Calu3 (cell line): ENCODE measurements at regions not wholly inside any gene's neighbourhood (a gene's known extent, or its start where the extent isn't known, plus 50 kb on each side); places are given as distances from the start of the nearest gene placed in this dataset.

Experiments used
- BruUV-seq: library from RNA; stranded (reverse); fragments of 400-500 nt; replicated peaks from 2 replicates; lab custom pipeline; 2021; lab: Mats Ljungman, UMichigan
- CTCF ChIA-PET: fragments of 300-600 bp; sonication (Branson Sonifier 250); formaldehyde crosslinking; loops from one replicate; lab custom pipeline; 2022; ENCODE audit warnings: antibody characterized with exemption; lab: Charles Lee
- DNase-seq: peaks from one replicate; pipeline ENCODE4 v3.0.0; 2022
- H3K27ac Mint-ChIP-seq: one replicate; pipeline ENCODE4 v1.8.0; 2022; ENCODE audit warnings: mixed read lengths; ENCODE audit not compliant: unreplicated experiment
- H3K27me3 Mint-ChIP-seq: one replicate; pipeline ENCODE4 v1.8.0; 2022; ENCODE audit warnings: mixed read lengths; ENCODE audit not compliant: unreplicated experiment
- H3K36me3 Mint-ChIP-seq: one replicate; pipeline ENCODE4 v1.8.0; 2022; ENCODE audit warnings: mild to moderate bottlenecking, moderate library complexity, mixed read lengths; ENCODE audit not compliant: insufficient read depth, unreplicated experiment
- H3K4me1 Mint-ChIP-seq: one replicate; pipeline ENCODE4 v1.8.0; 2022; ENCODE audit warnings: mild to moderate bottlenecking, low read depth, mixed read lengths; ENCODE audit not compliant: unreplicated experiment
- H3K4me3 Mint-ChIP-seq: one replicate; pipeline ENCODE4 v1.8.0; 2022; ENCODE audit warnings: mild to moderate bottlenecking, low read depth, moderate library complexity, mixed read lengths; ENCODE audit not compliant: unreplicated experiment
- H3K9me3 Mint-ChIP-seq: one replicate; pipeline ENCODE4 v1.8.0; 2022; ENCODE audit warnings: low read depth, mixed read lengths; ENCODE audit not compliant: unreplicated experiment
- CTCF ChIP-seq: fragments of 200-600 bp; IDR thresholded peaks from one replicate; pipeline ENCODE4 v1.8.0; 2022; ENCODE audit warnings: antibody characterized with exemption; ENCODE audit not compliant: unreplicated experiment
- intact Hi-C: fragments of 100-400 bp; cut with micrococcal nuclease; formaldehyde crosslinking; loops from one replicate; pipeline ENCODE4 v1.10.0; 2022; ENCODE audit not compliant: unreplicated experiment

- BruUV-seq = no TSS peak
- DNase-seq = no peak
- no peaks in the 10 kb centered on the region for H3K9me3 Mint-ChIP-seq
- no peaks in the 10 kb centered on the region for H3K4me1 Mint-ChIP-seq
- intact Hi-C loops = no loop called here
- H3K36me3 Mint-ChIP-seq = no peaks in the 10 kb centered on the region
- H3K27ac Mint-ChIP-seq = no peak overlapping the region
- H3K4me3 Mint-ChIP-seq = no peak overlapping the region
- TF ChIP-seq CTCF = no peak
- CTCF ChIA-PET = no interaction called here
- no peaks in the 10 kb centered on the region for H3K27me3 Mint-ChIP-seq
Observed at GRCh38 chr11:24311974-24312373, 184.9 kb upstream of the LUZP2 start.

- BruUV-seq = no TSS peak
- H3K9me3 Mint-ChIP-seq = no peaks in the 10 kb centered on the region
- no peaks in the 10 kb centered on the region for H3K36me3 Mint-ChIP-seq
- H3K4me1 Mint-ChIP-seq = no peaks in the 10 kb centered on the region
- no peaks in the 10 kb centered on the region for H3K27me3 Mint-ChIP-seq
- no peak for TF ChIP-seq CTCF
- intact Hi-C loops = no loop called here
- H3K4me3 Mint-ChIP-seq = no peak overlapping the region
- no peak for DNase-seq
- CTCF ChIA-PET = no interaction called here
- no peak overlapping the region for H3K27ac Mint-ChIP-seq
Observed at GRCh38 chr11:24312464-24313238, 184.2 kb upstream of the LUZP2 start.

GRCh38 chr11:24321229-24321628, 175.6 kb upstream of the LUZP2 start:
- H3K27me3 Mint-ChIP-seq = no peaks in the 10 kb centered on the region
- no peak for TF ChIP-seq CTCF
- intact Hi-C loops = no loop called here
- no peaks in the 10 kb centered on the region for H3K4me1 Mint-ChIP-seq
- no peaks in the 10 kb centered on the region for H3K9me3 Mint-ChIP-seq
- H3K36me3 Mint-ChIP-seq = no peaks in the 10 kb centered on the region
- no TSS peak for BruUV-seq
- H3K27ac Mint-ChIP-seq = no peak overlapping the region
- no peak overlapping the region for H3K4me3 Mint-ChIP-seq
- no peak for DNase-seq
- CTCF ChIA-PET = no interaction called here

- Mint-ChIP-seq H3K4me1 (no peaks in the 10 kb centered on the region), H3K36me3 (no peaks in the 10 kb centered on the region), H3K4me3 (no peak overlapping the region), H3K27me3 (no peaks in the 10 kb centered on the region), H3K27ac (no peak overlapping the region), H3K9me3 (no peaks in the 10 kb centered on the region)
- intact Hi-C loops = no loop called here
- no TSS peak for BruUV-seq
- CTCF ChIA-PET = no interaction called here
- no peak for TF ChIP-seq CTCF
- DNase-seq = no peak
Observed at GRCh38 chr11:24324211-24324610, 172.6 kb upstream of the LUZP2 start.
